ENCODE measurements at regions not wholly inside any gene's neighbourhood (a gene's known extent, or its start where the extent isn't known, plus 50 kb on each side); places are given as distances from the start of the nearest gene placed in this dataset.

- TF ChIP-seq CTCF (IDR thresholded peaks at IDR 0.05) (no peak), POLR2AphosphoS5 (IDR thresholded peaks at IDR 0.05; ENCODE audit: low read depth, low read length) (no peak), TCF7L2 (IDR thresholded peaks at IDR 0.05; ENCODE audit: low read depth, low read length) (no peak)
Measured at GRCh38 chr7:157482517-157483087, 145.8 kb downstream of the DNAJB6 start.

Measured in Panc1 (cell line).